ENCODE measurements at regions not wholly inside any gene's neighbourhood (a gene's known extent, or its start where the extent isn't known, plus 50 kb on each side); places are given as distances from the start of the nearest gene placed in this dataset.
A peak's percentile ranks its signal among the peaks of the same experiment; 100 is the strongest.
"Not testable (repeated sequence)": the region's sequence is repeated elsewhere in the genome, so short reads cannot be mapped to it uniquely, and the experiment has no call there.

GRCh38 chr6:114762145-114762544, 419.3 kb upstream of the HS3ST5 start:
- no peak for DNase-seq

DNA sequence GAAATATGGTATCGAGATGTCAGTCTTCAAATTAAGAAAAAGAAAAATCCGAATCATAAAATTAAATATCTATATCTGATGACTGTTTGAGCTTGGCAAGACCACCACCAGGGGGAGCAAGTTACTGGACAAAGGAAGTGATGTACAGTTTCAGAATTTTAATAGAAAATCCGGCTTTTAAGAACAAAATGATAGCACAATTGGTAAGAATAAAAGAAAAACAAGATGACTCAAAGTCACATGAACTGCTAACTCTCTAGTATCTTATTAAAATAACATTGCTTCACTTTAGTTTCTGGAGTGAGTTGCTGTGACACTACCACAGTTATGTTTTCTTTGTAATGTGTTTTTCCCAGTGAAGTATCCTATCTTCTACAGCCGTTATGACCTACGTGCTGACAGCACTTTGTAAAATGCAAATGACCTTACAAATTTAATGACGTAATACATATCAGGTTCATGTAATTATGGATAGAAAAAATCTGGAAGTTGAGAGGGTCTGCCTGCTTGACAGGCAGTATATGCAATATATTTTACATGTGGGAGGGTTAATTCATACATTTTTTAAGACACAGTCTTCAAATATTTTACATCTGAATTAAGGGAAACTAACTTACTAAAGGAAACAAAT, 405.3 kb upstream of the HS3ST5 start:
- peak; percentile 2 for DNase-seq

DNA sequence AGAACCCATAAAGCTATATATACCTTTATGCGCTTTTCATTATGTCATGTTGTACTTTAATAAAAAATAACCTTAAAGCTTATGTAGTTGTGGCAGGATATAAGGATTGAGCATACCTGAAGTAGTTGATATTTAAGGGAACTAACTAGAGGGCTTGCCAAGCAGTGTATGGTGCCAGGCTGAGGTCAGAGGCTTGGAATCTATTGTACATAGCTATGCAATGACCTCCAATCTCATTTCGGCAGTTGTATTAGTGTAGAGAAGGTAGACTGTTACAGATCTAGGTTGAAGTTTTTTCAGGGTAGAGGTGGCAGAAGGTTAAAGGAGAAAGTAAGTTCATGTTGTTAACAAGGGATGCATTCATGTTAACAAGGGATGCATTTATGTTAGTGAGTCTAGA, 397.7 kb upstream of the HS3ST5 start:
- no peak for DNase-seq

DNA sequence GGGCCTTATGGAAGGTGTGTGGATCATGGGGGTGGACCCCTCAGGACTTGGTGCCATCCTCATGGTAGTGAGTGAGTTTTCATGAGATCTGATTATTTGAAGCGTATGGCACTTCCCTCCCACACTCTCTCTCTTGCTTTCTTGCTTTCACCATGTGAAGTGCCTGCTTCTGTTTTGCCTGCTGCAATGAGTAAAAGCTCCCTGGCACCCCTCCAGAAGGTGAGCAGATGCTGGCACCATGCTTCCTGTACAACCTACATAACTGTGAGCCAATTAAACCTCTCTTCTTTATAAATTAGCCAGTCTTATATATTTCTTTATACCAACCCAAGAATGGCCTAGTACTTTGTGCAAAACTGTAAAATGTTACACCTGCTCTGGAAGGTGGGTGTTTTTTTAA, 396.8 kb upstream of the HS3ST5 start:
- DNase-seq = peak; percentile 19

GRCh38 chr6:114735025-114735735, 392.4 kb upstream of the HS3ST5 start:
- DNase-seq = no peak

DNA sequence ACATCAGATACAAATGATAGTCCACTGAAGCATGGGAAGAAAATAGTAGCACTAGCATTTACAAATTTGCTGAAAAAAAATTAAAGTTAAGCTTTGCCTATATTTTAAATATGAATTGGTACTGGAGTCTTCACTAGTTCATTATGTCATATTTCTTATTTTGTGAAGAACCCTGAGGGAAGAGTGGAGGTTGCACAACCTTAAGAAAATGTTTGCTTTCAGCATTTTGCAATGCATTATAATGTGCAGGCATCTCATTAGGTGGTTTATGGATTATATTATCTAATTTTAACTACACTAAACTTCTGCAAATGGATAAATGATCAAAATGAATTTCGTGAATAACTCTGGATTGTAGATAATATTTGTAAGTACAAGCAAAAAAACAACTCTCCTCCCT, 390.8 kb upstream of the HS3ST5 start:
- DNase-seq = no peak

DNA sequence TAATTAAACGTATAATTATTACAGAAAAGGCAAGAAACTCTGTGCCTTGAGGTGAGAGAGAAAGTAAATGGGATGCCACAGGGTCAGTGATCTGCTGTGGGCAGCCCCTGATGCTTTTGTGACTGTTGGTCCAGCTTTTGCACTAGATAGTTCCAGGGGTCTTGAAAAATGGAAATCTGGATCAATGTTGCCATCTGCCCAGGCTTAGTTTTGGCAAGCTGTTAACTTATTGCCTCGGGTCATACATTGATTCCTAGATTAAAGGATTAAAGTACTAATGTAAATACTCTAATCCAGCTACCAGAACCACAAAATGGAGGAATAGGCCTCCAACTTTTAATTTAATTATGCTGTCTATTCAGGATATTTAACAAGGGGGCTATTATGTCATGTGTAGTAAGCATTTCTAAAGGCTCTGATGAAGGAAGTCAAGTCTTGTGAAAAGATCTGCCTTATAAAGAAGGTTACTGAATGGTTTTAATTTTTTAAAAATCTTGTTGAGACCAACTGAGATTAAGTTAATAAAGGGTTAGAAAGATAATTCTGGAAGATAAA, 376.0 kb upstream of the HS3ST5 start:
- DNase-seq = no peak

- DNase-seq = no peak
Measured at GRCh38 chr6:114718186-114718585, 375.4 kb upstream of the HS3ST5 start.

DNA sequence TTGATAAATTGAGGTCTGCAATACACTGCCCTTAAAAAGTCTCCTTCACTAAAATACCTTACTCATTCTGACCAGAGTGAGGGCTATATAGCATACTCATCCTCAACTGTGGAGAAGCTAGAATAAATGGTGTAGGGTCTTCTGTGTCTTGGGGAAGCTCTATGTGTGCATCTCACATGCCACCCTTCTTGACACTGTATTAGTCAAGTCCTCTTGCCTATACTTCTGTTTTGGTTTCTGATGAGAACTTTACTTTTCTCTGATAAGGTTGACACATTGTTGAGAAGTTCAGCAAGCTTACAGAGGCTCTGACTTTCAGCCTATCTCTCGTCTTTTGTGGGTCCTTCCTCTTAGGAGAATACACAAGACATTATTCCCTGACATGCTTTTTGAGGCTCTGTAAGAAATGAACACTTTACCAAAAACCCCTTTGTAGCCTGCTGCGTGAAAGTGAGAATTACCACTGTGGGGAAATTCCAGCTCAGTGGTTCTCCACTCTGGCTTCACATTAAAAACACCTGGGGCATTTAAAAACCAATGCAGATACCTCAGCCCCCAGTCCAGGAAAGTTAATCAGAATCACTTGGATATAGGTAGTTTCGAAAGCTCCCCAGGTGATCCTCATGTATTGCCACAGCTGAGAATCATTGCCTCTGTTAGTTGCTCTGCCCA, 372.1 kb upstream of the HS3ST5 start:
- DNase-seq = no peak

GRCh38 chr6:114713690-114714089, 370.9 kb upstream of the HS3ST5 start:
- no peak for DNase-seq

- DNase-seq = no peak
Measured at GRCh38 chr6:114712129-114712662, 369.4 kb upstream of the HS3ST5 start.

GRCh38 chr6:114707081-114707620, 364.3 kb upstream of the HS3ST5 start:
- no peak for DNase-seq

GRCh38 chr6:114690625-114691024, 347.8 kb upstream of the HS3ST5 start:
- DNase-seq = no peak

- no peak for DNase-seq
Measured at GRCh38 chr6:114659513-114659912, 316.7 kb upstream of the HS3ST5 start.

- no peak for DNase-seq
Measured at GRCh38 chr6:114651611-114652010, 308.8 kb upstream of the HS3ST5 start.

DNA sequence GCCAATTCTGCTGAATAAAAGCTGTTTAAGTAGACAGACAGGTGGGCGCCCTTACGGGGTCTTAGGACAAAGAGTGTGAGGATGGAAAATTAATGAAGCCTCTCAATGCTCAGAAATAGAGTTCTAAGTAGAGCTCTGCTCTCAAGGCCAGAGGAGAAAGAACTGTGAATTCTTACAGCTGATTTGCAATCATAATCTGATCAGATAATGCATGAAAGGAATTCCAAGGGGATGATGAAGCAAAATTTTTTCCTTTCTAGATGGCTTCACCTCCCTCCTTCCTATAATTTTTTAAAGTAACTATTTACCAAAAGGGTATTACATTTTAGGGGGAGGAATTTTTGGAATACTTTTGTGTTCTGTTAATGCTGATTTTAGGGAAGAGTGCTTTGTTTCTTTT, 308.1 kb upstream of the HS3ST5 start:
- no peak for DNase-seq

DNA sequence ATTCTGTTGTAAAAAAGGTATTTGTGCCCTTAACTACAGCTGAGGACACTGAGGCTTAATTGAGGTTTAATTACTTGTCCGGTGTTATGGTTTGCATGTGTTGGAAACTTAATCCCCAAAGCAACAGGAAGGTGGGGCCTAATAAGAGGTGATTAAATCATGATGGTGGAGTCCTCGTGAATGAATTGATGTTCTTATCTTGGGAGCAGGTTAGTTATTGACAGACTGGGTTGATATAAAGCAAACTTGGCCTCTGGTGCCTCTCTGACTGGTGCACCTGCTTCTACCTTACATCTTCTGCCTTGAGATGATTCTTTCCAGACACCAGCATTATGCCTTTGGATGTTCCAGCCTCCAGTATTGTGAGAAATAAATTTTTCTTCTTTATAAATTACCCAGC, 306.5 kb upstream of the HS3ST5 start:
- DNase-seq = no peak

DNA sequence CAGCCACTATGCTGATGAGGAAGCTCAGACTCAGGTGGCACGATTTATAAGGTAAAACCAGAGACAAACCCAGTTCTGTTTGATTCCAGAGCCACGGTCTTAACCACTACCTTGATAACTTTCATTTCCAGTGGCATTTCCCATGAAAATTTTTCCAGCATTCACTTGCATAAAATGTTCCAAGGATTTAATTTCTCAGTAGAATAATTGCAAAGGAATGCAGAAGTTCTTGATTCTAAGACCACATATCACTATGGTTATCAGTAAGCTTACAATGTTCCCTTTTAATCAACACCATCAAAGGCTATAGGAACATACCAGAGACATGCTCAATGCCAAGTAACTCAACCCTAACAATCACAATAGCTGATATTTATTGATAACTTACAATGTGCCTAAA, 306.0 kb upstream of the HS3ST5 start:
- no peak for DNase-seq

DNA sequence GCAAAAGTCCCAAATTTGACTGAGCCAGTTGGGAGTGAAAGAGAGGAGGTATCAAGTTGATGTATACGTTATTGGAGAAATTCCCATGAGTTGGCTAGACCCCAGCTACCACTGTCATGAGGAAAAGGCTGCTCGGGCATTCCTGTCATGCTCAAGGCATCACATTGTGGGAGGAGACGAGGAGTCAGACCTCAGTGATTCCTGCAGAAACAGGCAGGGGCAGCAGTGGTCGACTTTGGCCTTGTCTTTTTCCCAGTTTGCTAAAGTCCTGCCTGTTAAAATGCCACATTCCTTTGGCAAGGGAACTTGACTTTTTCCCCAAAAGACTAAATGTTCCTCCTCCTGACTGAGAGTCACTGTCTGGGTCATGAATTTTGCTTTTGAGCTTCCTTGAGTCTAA, 295.5 kb upstream of the HS3ST5 start:
- no peak for DNase-seq

GRCh38 chr6:114634016-114634415, 291.2 kb upstream of the HS3ST5 start:
- no peak for DNase-seq

- not testable (repeated sequence) for DNase-seq
Measured at GRCh38 chr6:114626226-114626625, 283.4 kb upstream of the HS3ST5 start.

GRCh38 chr6:114619621-114620200, 276.9 kb upstream of the HS3ST5 start:
- DNase-seq = no peak

DNA sequence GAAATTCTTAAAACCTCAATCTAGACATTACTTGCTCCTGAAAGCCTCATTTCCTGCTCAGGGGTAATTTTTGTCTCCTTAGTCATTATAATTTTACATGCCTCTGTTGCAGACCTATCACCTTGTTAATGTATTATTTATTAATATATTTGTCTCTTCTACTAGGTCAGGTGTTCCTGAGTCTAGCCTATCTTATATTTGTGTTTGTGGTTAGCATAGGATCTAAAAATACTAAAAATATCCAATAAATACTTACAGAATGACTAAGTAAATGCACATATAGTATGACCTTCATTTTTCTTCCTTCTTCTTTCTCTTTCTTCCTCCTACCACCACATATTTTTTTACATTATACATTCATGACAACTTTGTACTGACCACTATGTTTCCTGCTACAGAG, 268.9 kb upstream of the HS3ST5 start:
- no peak for DNase-seq
